ENCODE measurements at regions not wholly inside any gene's neighbourhood (a gene's known extent, or its start where the extent isn't known, plus 50 kb on each side); places are given as distances from the start of the nearest gene placed in this dataset.

DNA sequence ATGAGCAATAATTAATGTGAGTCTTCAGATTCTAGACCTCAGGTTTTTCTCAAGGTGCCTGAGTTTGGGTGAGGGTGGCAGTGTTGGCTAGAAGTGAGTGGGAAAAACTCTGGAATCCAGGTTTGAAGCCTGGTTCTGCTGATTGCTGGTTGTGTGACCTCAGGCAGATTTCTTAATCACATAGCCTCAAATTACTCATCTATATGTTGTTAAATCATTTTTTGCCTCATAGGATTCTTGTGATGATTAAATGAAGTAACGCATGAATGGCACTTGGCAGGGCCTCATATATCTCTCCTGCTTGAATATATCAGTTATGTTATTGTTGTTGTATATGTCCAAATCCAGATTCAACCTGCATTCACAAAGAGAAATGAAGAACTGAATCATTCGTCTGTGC is 60.5 kb downstream of the NR2F2 start:
- TF ChIP-seq, protein P1, sequence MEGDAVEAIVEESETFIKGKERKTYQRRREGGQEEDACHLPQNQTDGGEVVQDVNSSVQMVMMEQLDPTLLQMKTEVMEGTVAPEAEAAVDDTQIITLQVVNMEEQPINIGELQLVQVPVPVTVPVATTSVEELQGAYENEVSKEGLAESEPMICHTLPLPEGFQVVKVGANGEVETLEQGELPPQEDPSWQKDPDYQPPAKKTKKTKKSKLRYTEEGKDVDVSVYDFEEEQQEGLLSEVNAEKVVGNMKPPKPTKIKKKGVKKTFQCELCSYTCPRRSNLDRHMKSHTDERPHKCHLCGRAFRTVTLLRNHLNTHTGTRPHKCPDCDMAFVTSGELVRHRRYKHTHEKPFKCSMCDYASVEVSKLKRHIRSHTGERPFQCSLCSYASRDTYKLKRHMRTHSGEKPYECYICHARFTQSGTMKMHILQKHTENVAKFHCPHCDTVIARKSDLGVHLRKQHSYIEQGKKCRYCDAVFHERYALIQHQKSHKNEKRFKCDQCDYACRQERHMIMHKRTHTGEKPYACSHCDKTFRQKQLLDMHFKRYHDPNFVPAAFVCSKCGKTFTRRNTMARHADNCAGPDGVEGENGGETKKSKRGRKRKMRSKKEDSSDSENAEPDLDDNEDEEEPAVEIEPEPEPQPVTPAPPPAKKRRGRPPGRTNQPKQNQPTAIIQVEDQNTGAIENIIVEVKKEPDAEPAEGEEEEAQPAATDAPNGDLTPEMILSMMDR (IDR thresholded peaks at IDR 0.05), result no peak
- no peak for TF ChIP-seq POLR2A (IDR thresholded peaks at IDR 0.05)
